ENCODE measurements at regions not wholly inside any gene's neighbourhood (a gene's known extent, or its start where the extent isn't known, plus 50 kb on each side); places are given as distances from the start of the nearest gene placed in this dataset.

DNA sequence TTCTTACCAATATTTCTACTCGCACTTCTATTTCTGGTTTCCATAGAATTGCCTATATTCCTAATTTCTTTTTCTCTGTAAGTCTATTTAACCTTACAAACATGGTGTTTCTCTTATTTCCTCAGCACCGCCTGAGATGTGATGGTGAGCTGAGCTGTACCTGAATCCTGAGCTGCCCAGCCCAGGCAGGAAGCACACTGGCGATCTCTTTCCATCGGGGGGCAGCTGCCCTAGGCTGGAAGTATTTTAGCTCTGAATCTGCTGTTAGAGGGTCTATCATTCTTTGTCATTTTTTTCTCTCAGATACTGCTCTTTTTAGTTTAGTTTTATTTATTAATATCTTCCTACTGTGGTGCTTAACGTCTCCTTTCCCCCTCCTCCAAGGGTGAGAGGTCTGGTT, 173.4 kb upstream of the SLC35B3 start:
- ChIA-PET POLR2A (no interaction called here), CTCF (no interaction called here)
- DNase-seq (ENCODE audit: low read depth, low spot score) = no peak
- Histone ChIP-seq H3K4me3 (ENCODE audit: low read depth, low read length) (no peak overlapping the region), H3K27me3 (ENCODE audit: control insufficient read depth, insufficient read depth, low read length) (no peaks in the 10 kb centered on the region), H3K9me3 (ENCODE audit: control insufficient read depth, insufficient read depth, low read length) (peaks cover 5% of the 10 kb centered on the region; the same call in 1 of the 2 replicates), H3K27ac (ENCODE audit: low read depth, low read length) (no peak overlapping the region)
- TF ChIP-seq, protein P1, sequence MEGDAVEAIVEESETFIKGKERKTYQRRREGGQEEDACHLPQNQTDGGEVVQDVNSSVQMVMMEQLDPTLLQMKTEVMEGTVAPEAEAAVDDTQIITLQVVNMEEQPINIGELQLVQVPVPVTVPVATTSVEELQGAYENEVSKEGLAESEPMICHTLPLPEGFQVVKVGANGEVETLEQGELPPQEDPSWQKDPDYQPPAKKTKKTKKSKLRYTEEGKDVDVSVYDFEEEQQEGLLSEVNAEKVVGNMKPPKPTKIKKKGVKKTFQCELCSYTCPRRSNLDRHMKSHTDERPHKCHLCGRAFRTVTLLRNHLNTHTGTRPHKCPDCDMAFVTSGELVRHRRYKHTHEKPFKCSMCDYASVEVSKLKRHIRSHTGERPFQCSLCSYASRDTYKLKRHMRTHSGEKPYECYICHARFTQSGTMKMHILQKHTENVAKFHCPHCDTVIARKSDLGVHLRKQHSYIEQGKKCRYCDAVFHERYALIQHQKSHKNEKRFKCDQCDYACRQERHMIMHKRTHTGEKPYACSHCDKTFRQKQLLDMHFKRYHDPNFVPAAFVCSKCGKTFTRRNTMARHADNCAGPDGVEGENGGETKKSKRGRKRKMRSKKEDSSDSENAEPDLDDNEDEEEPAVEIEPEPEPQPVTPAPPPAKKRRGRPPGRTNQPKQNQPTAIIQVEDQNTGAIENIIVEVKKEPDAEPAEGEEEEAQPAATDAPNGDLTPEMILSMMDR (IDR thresholded peaks at IDR 0.05; ENCODE audit: low read depth, low read length) = no peak

DNA sequence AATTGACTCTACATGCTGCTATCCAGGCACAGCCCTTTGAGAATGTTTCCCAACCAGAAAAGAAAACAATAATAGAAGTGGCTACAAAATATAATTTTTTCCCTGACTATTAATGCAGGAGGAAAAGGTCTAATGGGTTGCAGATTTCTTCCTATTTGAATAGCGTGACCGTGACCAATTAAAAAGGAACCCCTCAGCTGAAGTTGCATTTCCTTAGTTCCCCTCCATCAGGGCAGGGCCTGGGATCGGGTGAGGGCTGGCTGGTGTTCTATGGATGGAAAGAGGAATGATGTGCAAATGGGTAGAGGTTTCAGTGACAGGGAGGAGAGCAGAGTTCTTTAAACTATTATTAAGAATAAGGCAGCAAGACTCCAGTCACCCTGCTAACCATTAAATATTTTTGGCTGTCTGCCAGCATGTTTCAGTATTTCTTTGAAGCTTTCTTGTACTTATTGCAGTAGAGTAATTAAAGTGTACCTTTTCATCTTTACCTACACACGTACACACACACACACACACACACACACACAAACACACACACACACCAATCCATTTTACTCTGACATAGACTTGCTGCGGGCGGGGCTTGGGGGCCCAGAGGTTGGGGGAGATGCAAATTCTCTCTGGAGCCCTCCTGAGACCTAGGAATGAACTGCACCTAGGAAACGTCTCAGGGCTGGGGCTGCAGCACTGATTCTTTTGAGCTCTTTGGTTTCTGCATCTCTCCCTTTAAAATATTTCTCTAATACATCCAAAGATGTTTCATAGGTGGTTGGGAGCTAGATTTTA, 154.8 kb upstream of the SLC35B3 start:
- H3K4me3 ChIP-seq (ENCODE audit: low read depth, low read length) = no peak overlapping the region
- TF ChIP-seq, protein P1 (IDR thresholded peaks at IDR 0.05; ENCODE audit: low read depth, low read length) = no peak
- ChIA-PET CTCF (no interaction called here), POLR2A (no interaction called here)
- H3K9me3 ChIP-seq (ENCODE audit: control insufficient read depth, insufficient read depth, low read length) = peaks cover 9% of the 10 kb centered on the region
- DNase-seq (ENCODE audit: low read depth, low spot score) = no peak
- no peak overlapping the region for H3K27ac ChIP-seq (ENCODE audit: low read depth, low read length)
- H3K27me3 ChIP-seq (ENCODE audit: control insufficient read depth, insufficient read depth, low read length) = no peaks in the 10 kb centered on the region

DNA sequence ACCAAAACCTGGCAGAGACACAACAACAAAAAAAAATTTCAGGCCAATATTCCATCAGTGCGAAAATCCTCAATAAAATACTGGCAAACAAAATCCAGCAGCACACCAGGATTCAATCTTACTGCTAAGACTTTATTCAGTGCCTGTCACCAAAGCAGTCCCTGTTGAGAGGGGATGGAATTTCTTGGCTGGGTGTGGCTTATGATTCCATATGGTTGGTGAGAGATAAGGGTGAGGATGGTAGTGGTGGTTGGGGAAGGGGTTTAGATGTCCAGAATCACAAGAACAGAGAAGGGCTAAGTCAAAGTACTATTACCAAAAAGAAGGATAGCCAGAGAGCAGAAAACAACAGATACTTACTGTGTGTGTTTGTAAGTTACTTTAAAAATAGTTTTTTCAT, 152.8 kb upstream of the SLC35B3 start:
- H3K4me3 ChIP-seq (ENCODE audit: low read depth, low read length) = no peak overlapping the region
- CTCF ChIA-PET = no interaction called here

DNA sequence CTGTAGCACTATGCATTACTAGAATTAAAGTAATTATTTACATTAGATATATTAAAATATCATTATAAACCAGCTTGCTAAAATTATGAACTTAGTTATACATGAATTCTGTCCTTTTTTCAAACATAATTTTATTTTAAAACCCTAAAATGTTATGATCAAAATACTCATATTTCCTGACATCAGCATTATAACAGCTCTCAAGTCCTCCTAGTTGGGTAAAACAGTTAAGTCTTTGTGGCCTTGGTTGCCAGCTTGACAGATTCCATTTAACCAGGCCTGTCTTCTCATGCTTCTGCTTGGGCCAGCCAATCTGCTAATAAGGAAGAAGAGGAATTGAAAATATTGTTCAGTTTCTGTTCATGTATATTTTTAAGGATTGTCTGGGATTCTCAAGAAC, 147.9 kb upstream of the SLC35B3 start:
- no peak overlapping the region for H3K4me3 ChIP-seq (ENCODE audit: low read depth, low read length)
- TF ChIP-seq, protein P1 (IDR thresholded peaks at IDR 0.05; ENCODE audit: low read depth, low read length) = no peak
- H3K27ac ChIP-seq (ENCODE audit: low read depth, low read length) = no peak overlapping the region
- ChIA-PET POLR2A (no interaction called here), CTCF (no interaction called here)
- no peak for DNase-seq (ENCODE audit: low read depth, low spot score)
- H3K27me3 ChIP-seq (ENCODE audit: control insufficient read depth, insufficient read depth, low read length) = no peaks in the 10 kb centered on the region
- no peaks in the 10 kb centered on the region; the same call in none of the 2 replicates for H3K9me3 ChIP-seq (ENCODE audit: control insufficient read depth, insufficient read depth, low read length)

More for the DNA sequence above, 152.8 kb upstream of the SLC35B3 start:
- H3K27me3 ChIP-seq (ENCODE audit: control insufficient read depth, insufficient read depth, low read length) = no peaks in the 10 kb centered on the region
- H3K9me3 ChIP-seq (ENCODE audit: control insufficient read depth, insufficient read depth, low read length) = peaks cover 9% of the 10 kb centered on the region
- POLR2A ChIA-PET = no interaction called here
- H3K27ac ChIP-seq (ENCODE audit: low read depth, low read length) = no peak overlapping the region
- TF ChIP-seq, protein P1 (IDR thresholded peaks at IDR 0.05; ENCODE audit: low read depth, low read length) = no peak
- DNase-seq (ENCODE audit: low read depth, low spot score) = no peak

DNA sequence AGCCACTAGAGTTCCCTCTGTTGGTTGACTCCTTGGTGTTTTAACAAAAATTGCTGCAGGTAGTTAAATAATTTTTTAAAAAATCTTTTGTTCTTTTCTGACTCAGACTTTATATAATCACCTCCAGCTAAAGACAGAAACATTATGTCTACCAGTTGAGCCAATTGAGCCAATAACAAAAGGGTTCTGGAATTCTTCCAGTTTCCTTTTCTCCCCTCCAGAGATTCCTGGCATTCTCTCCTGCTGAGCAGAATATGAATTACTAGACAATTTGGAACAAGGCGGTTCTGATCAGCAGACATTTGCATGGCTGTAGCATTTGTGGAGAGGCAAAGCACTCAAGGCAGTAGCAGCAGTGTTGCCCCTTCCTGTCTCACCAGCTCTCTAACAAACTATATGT, 144.0 kb upstream of the SLC35B3 start:
- ChIA-PET POLR2A (no interaction called here), CTCF (no interaction called here)
- Histone ChIP-seq H3K4me3 (ENCODE audit: low read depth, low read length) (no peak overlapping the region), H3K9me3 (ENCODE audit: control insufficient read depth, insufficient read depth, low read length) (peaks cover 3% of the 10 kb centered on the region; the same call in 1 of the 2 replicates), H3K27ac (ENCODE audit: low read depth, low read length) (no peak overlapping the region), H3K27me3 (ENCODE audit: control insufficient read depth, insufficient read depth, low read length) (no peaks in the 10 kb centered on the region)
- TF ChIP-seq, protein P1 (IDR thresholded peaks at IDR 0.05; ENCODE audit: low read depth, low read length) = no peak
- no peak for DNase-seq (ENCODE audit: low read depth, low spot score)
